Uterus (tissue), 2 donors: ENCODE measurements at regions not wholly inside any gene's neighbourhood (a gene's known extent, or its start where the extent isn't known, plus 50 kb on each side); places are given as distances from the start of the nearest gene placed in this dataset.

ENCODE experiments used
- POLR2A ChIP-seq, 2 donors: fragments of 450-650 bp; IDR thresholded peaks; one replicate each; pipeline ENCODE4 v1.6.1; 2016; ENCODE audit warnings: antibody characterized with exemption in 2 of 2, mild to moderate bottlenecking in 1 of 2, moderate library complexity in 1 of 2
- TF ChIP-seq, protein P1 (sequence below), 4 experiments: fragments of 200-600 bp in 2 of 4; fragments of 450-650 bp in 2 of 4; sonication (generic) in 2 of 4; IDR thresholded peaks; one replicate each; pipeline ENCODE4 v1.5.1; 2016 to 2019; ENCODE audit warnings: antibody characterized with exemption in 4 of 4, mild to moderate bottlenecking in 2 of 4, moderate library complexity in 1 of 4

GRCh38 chr5:90050103-90050502 lies 359.5 kb downstream of the CETN3 start:
- TF ChIP-seq, protein P1, sequence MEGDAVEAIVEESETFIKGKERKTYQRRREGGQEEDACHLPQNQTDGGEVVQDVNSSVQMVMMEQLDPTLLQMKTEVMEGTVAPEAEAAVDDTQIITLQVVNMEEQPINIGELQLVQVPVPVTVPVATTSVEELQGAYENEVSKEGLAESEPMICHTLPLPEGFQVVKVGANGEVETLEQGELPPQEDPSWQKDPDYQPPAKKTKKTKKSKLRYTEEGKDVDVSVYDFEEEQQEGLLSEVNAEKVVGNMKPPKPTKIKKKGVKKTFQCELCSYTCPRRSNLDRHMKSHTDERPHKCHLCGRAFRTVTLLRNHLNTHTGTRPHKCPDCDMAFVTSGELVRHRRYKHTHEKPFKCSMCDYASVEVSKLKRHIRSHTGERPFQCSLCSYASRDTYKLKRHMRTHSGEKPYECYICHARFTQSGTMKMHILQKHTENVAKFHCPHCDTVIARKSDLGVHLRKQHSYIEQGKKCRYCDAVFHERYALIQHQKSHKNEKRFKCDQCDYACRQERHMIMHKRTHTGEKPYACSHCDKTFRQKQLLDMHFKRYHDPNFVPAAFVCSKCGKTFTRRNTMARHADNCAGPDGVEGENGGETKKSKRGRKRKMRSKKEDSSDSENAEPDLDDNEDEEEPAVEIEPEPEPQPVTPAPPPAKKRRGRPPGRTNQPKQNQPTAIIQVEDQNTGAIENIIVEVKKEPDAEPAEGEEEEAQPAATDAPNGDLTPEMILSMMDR (IDR thresholded peaks at IDR 0.05): no peak
- no peak for TF ChIP-seq POLR2A (IDR thresholded peaks at IDR 0.05)
